ENCODE measurements at regions not wholly inside any gene's neighbourhood (a gene's known extent, or its start where the extent isn't known, plus 50 kb on each side); places are given as distances from the start of the nearest gene placed in this dataset.

- peaks cover 4% of the 10 kb centered on the region; the same call in 1 of the 2 replicates for H3K4me1 ChIP-seq (ENCODE audit: insufficient read depth)
- H3K9me2 ChIP-seq (ENCODE audit: insufficient read depth) = no peaks in the 10 kb centered on the region; the same call in 1 of the 2 replicates
- H3K36me3 Mint-ChIP-seq (ENCODE audit: low read depth) = no peaks in the 10 kb centered on the region
- H3K79me2 ChIP-seq (replicated peaks; ENCODE audit: insufficient read depth) = no peaks in the 10 kb centered on the region
- peaks cover 8% of the 10 kb centered on the region; the same call in 2 of the 3 replicates for H3K4me1 Mint-ChIP-seq
- H4K20me1 ChIP-seq (replicated peaks; ENCODE audit: insufficient read depth) = no peaks in the 10 kb centered on the region
- H3K4me3 Mint-ChIP-seq = no peak overlapping the region
- H3K27me3 Mint-ChIP-seq (ENCODE audit: insufficient read depth, low read depth, poor library complexity) = no peaks in the 10 kb centered on the region
- no peak overlapping the region for H3K27ac Mint-ChIP-seq
- H3K36me3 ChIP-seq (ENCODE audit: insufficient read depth) = no peaks in the 10 kb centered on the region
- ATAC-seq (no peak), DNase-seq (ENCODE audit: low spot score) (no peak)
- no peak overlapping the region for H3K4me2 ChIP-seq
- TF ChIP-seq EZH2phosphoT487 (IDR thresholded peaks at IDR 0.05; ENCODE audit: unreplicated experiment) = no peak
- TF ChIP-seq EZH2 (IDR thresholded peaks at IDR 0.05; ENCODE audit: low read depth, unreplicated experiment) = no peak
- TF ChIP-seq CREB1 (CRISPR knock-in tag; IDR thresholded peaks at IDR 0.05; ENCODE audit: low read depth) = no peak
- TF ChIP-seq, protein P1, sequence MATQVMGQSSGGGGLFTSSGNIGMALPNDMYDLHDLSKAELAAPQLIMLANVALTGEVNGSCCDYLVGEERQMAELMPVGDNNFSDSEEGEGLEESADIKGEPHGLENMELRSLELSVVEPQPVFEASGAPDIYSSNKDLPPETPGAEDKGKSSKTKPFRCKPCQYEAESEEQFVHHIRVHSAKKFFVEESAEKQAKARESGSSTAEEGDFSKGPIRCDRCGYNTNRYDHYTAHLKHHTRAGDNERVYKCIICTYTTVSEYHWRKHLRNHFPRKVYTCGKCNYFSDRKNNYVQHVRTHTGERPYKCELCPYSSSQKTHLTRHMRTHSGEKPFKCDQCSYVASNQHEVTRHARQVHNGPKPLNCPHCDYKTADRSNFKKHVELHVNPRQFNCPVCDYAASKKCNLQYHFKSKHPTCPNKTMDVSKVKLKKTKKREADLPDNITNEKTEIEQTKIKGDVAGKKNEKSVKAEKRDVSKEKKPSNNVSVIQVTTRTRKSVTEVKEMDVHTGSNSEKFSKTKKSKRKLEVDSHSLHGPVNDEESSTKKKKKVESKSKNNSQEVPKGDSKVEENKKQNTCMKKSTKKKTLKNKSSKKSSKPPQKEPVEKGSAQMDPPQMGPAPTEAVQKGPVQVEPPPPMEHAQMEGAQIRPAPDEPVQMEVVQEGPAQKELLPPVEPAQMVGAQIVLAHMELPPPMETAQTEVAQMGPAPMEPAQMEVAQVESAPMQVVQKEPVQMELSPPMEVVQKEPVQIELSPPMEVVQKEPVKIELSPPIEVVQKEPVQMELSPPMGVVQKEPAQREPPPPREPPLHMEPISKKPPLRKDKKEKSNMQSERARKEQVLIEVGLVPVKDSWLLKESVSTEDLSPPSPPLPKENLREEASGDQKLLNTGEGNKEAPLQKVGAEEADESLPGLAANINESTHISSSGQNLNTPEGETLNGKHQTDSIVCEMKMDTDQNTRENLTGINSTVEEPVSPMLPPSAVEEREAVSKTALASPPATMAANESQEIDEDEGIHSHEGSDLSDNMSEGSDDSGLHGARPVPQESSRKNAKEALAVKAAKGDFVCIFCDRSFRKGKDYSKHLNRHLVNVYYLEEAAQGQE (IDR thresholded peaks at IDR 0.05; ENCODE audit: unreplicated experiment) = no peak
- TF ChIP-seq POLR2AphosphoS5 (IDR thresholded peaks at IDR 0.05; ENCODE audit: low read depth) = no peak
- no peak for TF ChIP-seq JUNB (IDR thresholded peaks at IDR 0.05; ENCODE audit: unreplicated experiment)
- TF ChIP-seq STAT1 (IDR thresholded peaks at IDR 0.05; ENCODE audit: unreplicated experiment) = no peak
- TF ChIP-seq ZNF331 (CRISPR knock-in tag; IDR thresholded peaks at IDR 0.05; ENCODE audit: low read depth) = no peak
- no peak for TF ChIP-seq ETS1 (IDR thresholded peaks at IDR 0.05)
- no peak for TF ChIP-seq NANOG (IDR thresholded peaks at IDR 0.05; ENCODE audit: borderline replicate concordance)
- no peak for TF ChIP-seq ZNF114 (CRISPR knock-in tag; IDR thresholded peaks at IDR 0.05)
- H2AFZ ChIP-seq = no peak overlapping the region; the same call in 1 of the 2 replicates
- no peaks in the 10 kb centered on the region for H3K27me3 ChIP-seq (ENCODE audit: insufficient read depth)
- H3K27ac ChIP-seq (ENCODE audit: low read depth) = no peak overlapping the region
- no peaks in the 10 kb centered on the region for H3K9me3 Mint-ChIP-seq
- H3K4me3 ChIP-seq = no peak overlapping the region
- H3F3A ChIP-seq (replicated peaks; ENCODE audit: low read depth) = no peaks in the 10 kb centered on the region
Observed at GRCh38 chr2:226066391-226066790, 666.9 kb downstream of the NYAP2 start.

- H3K4me2 ChIP-seq = no peak overlapping the region
- ATAC-seq (no peak), DNase-seq (ENCODE audit: low spot score) (no peak)
- no peaks in the 10 kb centered on the region for H3K9me2 ChIP-seq (ENCODE audit: insufficient read depth)
- no peak overlapping the region for H2AFZ ChIP-seq
- H3K4me1 ChIP-seq (ENCODE audit: insufficient read depth) = peaks cover 4% of the 10 kb centered on the region; the same call in 1 of the 2 replicates
- no peak overlapping the region for H3K4me3 ChIP-seq
- no peaks in the 10 kb centered on the region for H3K27me3 ChIP-seq (ENCODE audit: insufficient read depth)
- H3K27me3 Mint-ChIP-seq (ENCODE audit: insufficient read depth, low read depth, poor library complexity) = no peaks in the 10 kb centered on the region
- no peaks in the 10 kb centered on the region for H3F3A ChIP-seq (replicated peaks; ENCODE audit: low read depth)
- H3K27ac Mint-ChIP-seq = no peak overlapping the region
- H3K36me3 ChIP-seq (ENCODE audit: insufficient read depth) = no peaks in the 10 kb centered on the region
- no peaks in the 10 kb centered on the region for H3K79me2 ChIP-seq (replicated peaks; ENCODE audit: insufficient read depth)
- H3K9me3 Mint-ChIP-seq = no peaks in the 10 kb centered on the region
- peaks cover 8% of the 10 kb centered on the region; the same call in 2 of the 3 replicates for H3K4me1 Mint-ChIP-seq
- no peaks in the 10 kb centered on the region for H4K20me1 ChIP-seq (replicated peaks; ENCODE audit: insufficient read depth)
- no peak overlapping the region for H3K27ac ChIP-seq (ENCODE audit: low read depth)
- H3K4me3 Mint-ChIP-seq = no peak overlapping the region
- H3K36me3 Mint-ChIP-seq (ENCODE audit: low read depth) = no peaks in the 10 kb centered on the region
- no peak for TF ChIP-seq ETS1 (IDR thresholded peaks at IDR 0.05)
- no peak for TF ChIP-seq POLR2AphosphoS5 (IDR thresholded peaks at IDR 0.05; ENCODE audit: low read depth)
- no peak for TF ChIP-seq ZNF331 (CRISPR knock-in tag; IDR thresholded peaks at IDR 0.05; ENCODE audit: low read depth)
Observed at GRCh38 chr2:226064932-226065570, 665.5 kb downstream of the NYAP2 start.
